GM18498 (cell line): ENCODE measurements at regions not wholly inside any gene's neighbourhood (a gene's known extent, or its start where the extent isn't known, plus 50 kb on each side); places are given as distances from the start of the nearest gene placed in this dataset.
A peak's percentile ranks its signal among the peaks of the same experiment; 100 is the strongest.
"Not testable (repeated sequence)": the region's sequence is repeated elsewhere in the genome, so short reads cannot be mapped to it uniquely, and the experiment has no call there.

Source experiments
- ATAC-seq: cut with Tn5 transposase; IDR thresholded peaks from one replicate; pipeline ENCODE4 v1.9.1; 2021; ENCODE audit warnings: mild to moderate bottlenecking, moderate library complexity; ENCODE audit not compliant: unreplicated experiment

GRCh38 chr16:16989368-16989767, 481.4 kb downstream of the XYLT1 start:
- no peak for ATAC-seq

DNA sequence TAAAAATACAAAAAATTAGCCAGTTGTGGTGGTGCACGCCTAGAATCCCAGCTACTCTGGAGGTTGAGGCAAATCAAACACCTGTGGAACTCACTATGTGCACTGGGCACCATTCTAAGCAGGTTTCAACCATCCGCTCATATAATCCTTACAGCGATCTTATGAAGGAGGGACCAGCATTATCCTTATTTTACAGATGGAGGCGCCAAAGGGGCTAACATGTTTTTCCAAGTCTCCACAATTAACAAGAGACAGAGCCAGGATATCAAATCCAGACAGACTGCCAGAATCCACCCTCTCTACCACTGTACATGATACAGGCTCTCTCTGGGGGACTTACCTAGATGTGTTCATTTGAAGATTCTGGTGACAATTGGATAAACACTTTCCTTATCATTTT, 479.0 kb downstream of the XYLT1 start:
- ATAC-seq, result no peak

DNA sequence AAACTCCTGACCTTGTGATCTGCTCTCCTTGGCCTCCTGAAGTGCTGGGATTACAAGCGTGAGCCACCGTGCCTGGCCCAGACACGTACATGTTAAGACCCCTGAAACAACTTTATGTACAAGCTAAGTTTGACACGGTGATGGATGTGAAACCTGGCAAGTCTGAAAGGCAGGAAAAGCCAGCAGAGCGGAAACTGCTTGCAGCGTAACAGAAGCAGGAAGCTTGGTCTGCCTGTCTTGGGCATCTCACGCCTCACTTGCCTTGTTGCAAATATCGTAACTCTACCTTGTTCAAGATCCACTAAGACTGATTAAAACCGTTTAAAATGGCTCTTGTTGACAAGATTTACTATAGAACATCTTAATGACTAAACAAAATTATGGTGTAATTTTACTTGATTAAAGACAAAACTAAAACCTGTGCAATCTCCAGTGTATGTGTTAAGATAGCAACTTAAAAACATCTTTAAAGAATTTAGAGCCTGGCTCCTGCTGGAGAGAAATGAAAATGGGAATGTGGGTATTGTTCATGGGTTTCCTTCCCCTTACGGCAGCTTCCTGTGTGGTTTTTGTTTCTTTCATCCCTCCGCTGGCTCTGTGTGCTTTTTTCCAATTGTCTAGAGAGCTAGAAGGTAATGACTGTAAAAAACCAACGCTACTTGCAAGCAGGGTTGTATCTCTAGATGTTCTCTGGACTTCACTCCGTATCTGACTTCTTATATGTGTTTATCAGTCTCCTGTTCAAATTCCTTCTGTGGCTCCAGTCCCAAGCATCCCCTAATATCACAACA, 477.6 kb downstream of the XYLT1 start:
- ATAC-seq, result no peak

DNA sequence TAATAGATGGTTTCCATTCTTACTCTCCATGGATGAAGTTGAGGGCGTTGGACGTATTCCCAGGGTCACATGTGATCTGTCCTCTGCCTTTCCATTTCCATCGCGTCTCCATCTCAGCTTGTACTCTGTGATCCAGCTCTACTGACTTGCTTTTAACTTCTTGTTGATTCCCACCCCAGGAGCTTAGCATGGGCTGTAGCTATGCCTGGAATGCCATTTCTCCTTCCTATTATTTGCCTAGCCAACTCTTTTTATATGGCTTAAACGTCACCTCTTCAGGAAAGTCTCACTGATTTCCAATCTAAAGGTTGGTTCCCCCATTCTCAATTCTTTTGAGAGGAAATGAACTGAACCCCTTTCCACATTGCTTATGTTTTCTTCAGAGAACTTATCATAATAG, 475.9 kb downstream of the XYLT1 start:
- no peak for ATAC-seq

DNA sequence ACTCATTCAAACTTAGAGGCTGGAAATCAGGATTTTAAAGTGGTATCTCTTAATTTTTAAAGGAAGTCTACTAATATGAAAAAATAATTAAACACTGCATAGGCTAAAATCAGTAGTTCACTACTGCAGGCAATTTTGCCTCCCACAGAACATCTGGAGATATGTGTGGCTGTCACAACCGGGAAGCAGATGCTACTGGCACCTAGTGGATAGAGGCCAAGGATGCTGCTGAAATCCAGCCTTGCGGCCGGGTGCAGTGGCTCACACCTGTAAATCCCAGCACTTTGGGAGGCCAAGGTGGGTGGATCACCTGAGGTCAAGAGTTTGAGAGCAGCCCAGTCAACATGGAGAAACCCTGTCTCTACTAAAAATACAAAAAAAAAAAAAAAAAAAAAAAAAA, 473.9 kb downstream of the XYLT1 start:
- ATAC-seq, result no peak

- no peak for ATAC-seq
These were observed 473.4 kb downstream of the XYLT1 start for GRCh38 chr16:16997349-16997748.

DNA sequence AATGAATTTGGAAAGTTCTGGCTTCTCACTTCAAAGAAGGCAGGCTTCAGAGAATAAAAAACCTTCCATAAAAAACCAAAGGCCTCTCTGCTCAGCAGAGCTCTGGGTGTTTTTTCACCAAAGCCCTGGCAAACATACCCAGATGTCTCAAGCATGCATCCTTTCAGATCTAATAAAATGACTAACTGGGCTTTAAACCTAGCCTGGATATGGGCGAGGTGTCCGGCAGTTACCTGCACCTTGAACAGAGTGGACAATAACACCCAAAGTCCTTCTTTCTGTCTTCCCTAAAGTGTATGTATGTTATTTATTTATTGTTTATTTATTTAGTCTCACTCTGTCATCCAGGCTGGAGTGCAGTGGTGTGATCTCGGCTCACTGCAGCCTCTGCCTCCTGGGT, 469.3 kb downstream of the XYLT1 start:
- ATAC-seq, result no peak

DNA sequence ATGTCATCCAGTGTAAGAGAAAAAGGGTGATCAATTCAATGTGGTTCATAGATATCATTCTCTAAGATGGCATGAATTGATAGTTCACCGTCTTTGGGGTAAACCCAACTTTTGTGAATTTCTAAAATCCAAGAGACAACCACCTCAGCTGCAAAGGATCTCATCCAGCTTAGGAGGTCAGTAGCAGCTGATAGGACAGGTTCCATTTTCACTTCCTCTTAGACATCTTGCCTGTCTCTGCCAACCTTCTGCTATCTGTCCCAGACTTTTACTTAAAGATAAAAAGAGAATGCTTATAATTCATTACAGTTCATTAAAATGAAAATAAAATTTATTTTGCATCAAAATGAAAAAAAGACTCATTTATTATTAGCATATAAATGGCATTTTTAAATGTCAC, 468.2 kb downstream of the XYLT1 start:
- peak; percentile 65 for ATAC-seq

DNA sequence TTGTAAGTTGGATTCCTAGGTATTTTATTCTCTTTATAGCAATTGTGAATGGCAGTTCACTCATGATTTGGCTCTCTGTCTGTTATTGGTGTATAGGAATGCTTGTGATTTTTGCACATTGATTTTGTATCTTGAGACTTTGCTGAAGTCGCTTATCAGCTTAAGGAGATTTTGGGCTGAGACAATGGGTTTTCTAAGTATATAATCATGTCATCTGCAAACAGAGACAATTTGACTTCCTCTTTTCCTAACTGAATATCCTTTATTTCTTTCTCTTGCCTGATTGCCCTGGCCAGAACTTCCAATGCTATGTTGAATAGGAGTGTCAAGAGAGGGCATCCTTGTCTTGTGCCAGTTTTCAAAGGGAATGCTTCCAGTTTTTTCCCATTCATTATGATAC, 464.8 kb downstream of the XYLT1 start:
- not testable (repeated sequence) for ATAC-seq

GRCh38 chr16:17011712-17012111, 459.0 kb downstream of the XYLT1 start:
- ATAC-seq, result no peak

DNA sequence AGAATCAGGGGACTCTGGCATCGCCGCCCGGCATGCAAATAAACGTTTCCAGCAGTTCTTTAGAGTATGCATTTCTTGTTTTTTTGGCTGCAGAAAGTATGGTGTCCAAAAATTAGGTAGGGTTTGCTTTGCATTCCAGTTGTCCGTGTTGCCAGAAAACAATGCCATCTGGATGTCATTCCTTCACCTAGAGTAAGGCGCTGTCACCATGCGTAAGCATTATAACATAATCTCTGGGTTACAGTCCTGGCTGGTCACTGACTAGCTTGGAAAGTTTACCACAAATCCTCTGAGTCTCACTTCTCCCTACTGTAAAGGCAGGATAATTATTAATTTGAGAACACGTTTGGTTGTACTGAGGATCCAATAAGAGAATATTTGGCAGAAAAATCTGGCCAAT, 457.7 kb downstream of the XYLT1 start:
- ATAC-seq, result no peak

DNA sequence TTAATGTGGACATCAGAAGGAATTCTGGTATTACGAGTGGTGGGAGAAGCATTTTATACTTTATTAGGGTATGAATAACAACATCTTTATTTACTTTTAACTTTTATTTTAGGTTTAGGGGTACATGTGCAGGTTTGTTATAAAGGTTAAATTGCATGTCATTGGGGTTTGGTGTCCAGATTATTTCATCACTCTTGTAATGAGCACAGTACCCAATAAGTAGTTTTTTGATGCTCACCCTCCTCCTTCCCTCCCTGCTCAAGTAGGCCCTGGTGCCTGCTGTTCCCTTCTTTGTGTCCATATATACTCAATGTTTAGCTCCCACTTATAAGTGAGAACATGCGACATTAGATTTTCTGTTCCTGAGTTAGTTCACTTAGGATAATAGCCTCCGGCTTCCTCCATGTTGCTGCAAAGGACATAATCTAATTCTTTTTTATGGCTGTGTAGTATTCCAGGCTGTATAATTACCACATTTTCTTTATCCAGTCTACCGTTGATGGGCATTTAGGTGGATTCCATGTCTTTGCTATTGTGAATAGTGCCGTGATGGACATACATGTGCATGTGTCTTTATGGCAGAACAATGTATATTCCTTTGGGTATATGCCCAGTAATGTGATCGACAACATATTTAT, 456.2 kb downstream of the XYLT1 start:
- ATAC-seq, result no peak

DNA sequence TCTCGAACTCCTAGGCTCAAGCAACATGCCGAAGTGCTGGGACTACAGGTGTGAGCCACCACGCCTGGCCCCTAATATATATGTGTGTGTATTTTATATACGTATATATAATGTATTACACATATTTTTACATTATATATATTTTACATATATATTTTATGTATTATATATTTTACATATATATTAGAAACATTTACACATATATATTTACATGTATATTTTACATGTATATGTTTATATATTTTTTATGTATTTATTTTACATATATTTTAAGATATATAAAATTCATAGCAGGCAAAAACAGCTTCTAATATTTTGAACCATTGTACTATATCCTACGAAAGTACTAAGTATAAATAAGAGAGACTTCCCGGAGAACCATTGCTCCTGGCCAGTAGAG, 455.1 kb downstream of the XYLT1 start:
- ATAC-seq, result no peak

DNA sequence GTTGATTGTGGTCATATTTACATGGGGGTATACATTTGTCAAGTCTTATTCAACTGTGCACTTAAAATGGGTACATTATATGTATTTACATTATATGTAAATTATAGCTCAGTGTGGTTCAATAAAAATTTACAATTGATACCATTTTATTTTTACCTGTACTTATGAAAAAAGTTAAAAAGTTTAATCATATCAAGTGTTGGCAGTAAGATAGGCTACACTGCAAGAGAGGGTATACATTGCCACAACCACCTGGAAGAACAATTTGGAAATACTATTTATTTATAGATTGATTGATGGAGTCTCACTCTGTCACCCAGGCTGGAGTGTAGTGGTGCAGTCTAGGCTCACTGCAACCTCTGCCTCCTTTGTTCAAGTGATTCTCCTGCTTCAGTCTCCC, 453.3 kb downstream of the XYLT1 start:
- no peak for ATAC-seq

DNA sequence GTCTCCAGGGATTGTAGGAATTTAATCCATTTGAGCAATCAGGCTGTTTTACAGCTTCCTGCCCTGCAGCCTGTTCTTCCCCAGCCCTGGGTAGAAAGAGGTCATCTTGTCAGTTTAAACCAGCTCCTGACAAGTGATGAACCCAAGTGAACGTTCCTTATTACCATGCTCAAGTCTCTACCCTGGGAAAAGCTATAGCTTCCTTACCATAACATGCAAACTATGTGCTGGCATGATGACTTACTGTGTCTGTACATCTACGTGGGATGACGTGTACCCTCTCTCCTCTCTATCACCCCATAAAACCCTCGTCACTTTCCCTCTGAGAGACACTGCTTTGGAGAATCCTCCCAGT, 452.2 kb downstream of the XYLT1 start:
- ATAC-seq, result no peak

- no peak for ATAC-seq
These were observed 451.4 kb downstream of the XYLT1 start for GRCh38 chr16:17019366-17019765.

DNA sequence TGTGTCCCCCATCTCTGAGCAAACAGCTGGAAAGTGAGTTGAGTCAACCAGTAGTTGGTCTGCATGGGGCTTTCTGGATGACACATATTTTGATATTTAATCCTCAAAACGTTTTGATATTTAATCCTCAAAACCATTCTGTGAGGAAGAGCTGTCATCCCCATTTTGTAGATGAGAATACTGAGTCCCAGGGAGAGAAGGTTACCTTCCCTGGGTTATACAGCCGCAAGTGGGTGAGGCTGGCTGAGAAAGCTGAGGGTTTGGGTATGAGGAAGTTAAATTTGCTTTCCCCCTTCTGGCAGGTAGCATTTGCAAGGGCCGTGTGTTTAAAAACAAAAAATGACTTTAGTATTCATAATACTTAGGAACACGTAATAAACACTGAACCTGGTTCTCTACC, 447.2 kb downstream of the XYLT1 start:
- no peak for ATAC-seq

- no peak for ATAC-seq
These were observed 446.2 kb downstream of the XYLT1 start for GRCh38 chr16:17024514-17024913.

- ATAC-seq, result peak; percentile 76
These were observed 444.0 kb downstream of the XYLT1 start for GRCh38 chr16:17026600-17027242.

DNA sequence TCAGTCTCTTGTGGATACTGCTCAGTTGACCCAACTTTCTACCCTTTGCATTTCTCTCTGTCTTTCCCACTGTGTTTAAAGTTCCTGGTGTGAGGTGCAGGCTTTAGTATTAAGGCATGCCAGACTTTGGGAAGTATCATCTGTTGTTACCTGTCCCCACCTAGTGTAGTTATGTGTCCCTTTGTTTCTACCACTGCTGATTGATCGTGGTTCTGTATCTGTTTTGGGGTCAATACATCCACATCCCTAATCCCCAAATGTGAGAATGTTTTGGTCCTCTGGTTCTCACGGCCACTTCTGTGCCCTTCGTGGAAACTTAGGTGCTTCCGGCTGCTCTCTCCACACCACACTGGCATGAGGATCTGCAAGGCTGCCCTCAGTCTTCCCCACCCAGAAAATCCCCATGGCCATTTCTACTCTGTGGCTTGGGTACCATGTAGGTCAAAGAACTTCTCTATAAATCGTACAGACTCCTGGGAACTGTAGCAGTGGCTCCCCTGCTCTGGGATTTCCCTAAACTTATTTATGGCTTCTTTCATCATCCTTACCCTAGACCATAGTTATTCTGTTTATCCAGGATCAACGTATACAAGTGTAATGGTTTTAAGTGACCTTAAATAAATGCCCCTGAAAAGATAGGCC, 443.2 kb downstream of the XYLT1 start:
- ATAC-seq, result peak; percentile 55

- no peak for ATAC-seq
These were observed 441.0 kb downstream of the XYLT1 start for GRCh38 chr16:17029602-17030350.
